Immature natural killer cell (primary cell): ENCODE measurements at regions not wholly inside any gene's neighbourhood (a gene's known extent, or its start where the extent isn't known, plus 50 kb on each side); places are given as distances from the start of the nearest gene placed in this dataset.

Experiments used
- DNase-seq, 3 donors: peaks; one replicate each; pipeline ENCODE4 v3.0.0; 2022; ENCODE audit warnings: mixed read lengths in 1 of 3
- H3K27ac Mint-ChIP-seq, 6 donors: one replicate each; pipeline ENCODE4 v1.8.0; 2020; ENCODE audit warnings: mixed read lengths in 6 of 6, mild to moderate bottlenecking in 5 of 6, inconsistent platforms in 4 of 6, moderate library complexity in 3 of 6
- H3K27me3 Mint-ChIP-seq, 3 donors: one replicate each; pipeline ENCODE4 v1.8.0; 2020 to 2021; ENCODE audit warnings: low read depth in 3 of 3, mild to moderate bottlenecking in 3 of 3, mixed read lengths in 3 of 3, moderate library complexity in 3 of 3, inconsistent platforms in 1 of 3
- H3K36me3 Mint-ChIP-seq, 3 donors: one replicate each; pipeline ENCODE4 v1.8.0; 2020; ENCODE audit warnings: mixed read lengths in 3 of 3, inconsistent platforms in 2 of 3, mild to moderate bottlenecking in 2 of 3
- H3K4me1 Mint-ChIP-seq, 2 donors: one replicate each; pipeline ENCODE4 v1.8.0; 2020; ENCODE audit warnings: inconsistent platforms in 2 of 2, mild to moderate bottlenecking in 2 of 2, mixed read lengths in 2 of 2, moderate library complexity in 1 of 2
- H3K4me3 Mint-ChIP-seq, 5 donors: one replicate each; pipeline ENCODE4 v1.8.0; 2020; ENCODE audit warnings: mild to moderate bottlenecking in 5 of 5, mixed read lengths in 5 of 5, inconsistent platforms in 3 of 5, moderate library complexity in 3 of 5
- H3K9me3 Mint-ChIP-seq, 6 donors: one replicate each; pipeline ENCODE4 v1.8.0; 2020; ENCODE audit warnings: mild to moderate bottlenecking in 6 of 6, mixed read lengths in 6 of 6, inconsistent platforms in 4 of 6, moderate library complexity in 3 of 6

- Mint-ChIP-seq H3K36me3 (no peaks in the 10 kb centered on the region), H3K4me3 (no peak overlapping the region), H3K9me3 (no peaks in the 10 kb centered on the region)
These were observed 76.3 kb downstream of the PERP start for GRCh38 chr6:138030872-138031271.

GRCh38 chr6:138031417-138031816 lies 75.8 kb downstream of the PERP start:
- Mint-ChIP-seq H3K9me3 (no peaks in the 10 kb centered on the region), H3K4me3 (no peak overlapping the region), H3K27me3 (peaks cover 0 to 4% (median 2%) of the 10 kb centered on the region in 3 donors), H3K4me1 (no peaks in the 10 kb centered on the region), H3K27ac (no peak overlapping the region), H3K36me3 (no peaks in the 10 kb centered on the region)
- no peak for DNase-seq

More at GRCh38 chr6:138030872-138031271, 76.3 kb downstream of the PERP start:
- DNase-seq: no peak
- H3K4me1 Mint-ChIP-seq: no peaks in the 10 kb centered on the region
- H3K27me3 Mint-ChIP-seq: peaks cover 0 to 4% (median 2%) of the 10 kb centered on the region in 3 donors
- H3K27ac Mint-ChIP-seq: no peak overlapping the region

GRCh38 chr6:138031850-138032249 lies 75.4 kb downstream of the PERP start:
- H3K27me3 Mint-ChIP-seq: peaks cover 0 to 4% (median 2%) of the 10 kb centered on the region in 3 donors
- no peaks in the 10 kb centered on the region for H3K9me3 Mint-ChIP-seq
- H3K27ac Mint-ChIP-seq: no peak overlapping the region
- no peak for DNase-seq
- H3K4me3 Mint-ChIP-seq: no peak overlapping the region
- no peaks in the 10 kb centered on the region for H3K36me3 Mint-ChIP-seq
- no peaks in the 10 kb centered on the region for H3K4me1 Mint-ChIP-seq

GRCh38 chr6:138032571-138032970 lies 74.6 kb downstream of the PERP start:
- Mint-ChIP-seq H3K4me1 (no peaks in the 10 kb centered on the region), H3K4me3 (no peak overlapping the region), H3K9me3 (no peaks in the 10 kb centered on the region), H3K27ac (no peak overlapping the region), H3K36me3 (no peaks in the 10 kb centered on the region), H3K27me3 (peaks cover under 1 to 2% (median 2%) of the 10 kb centered on the region in 3 donors)
- no peak for DNase-seq

GRCh38 chr6:138034229-138034628 lies 73.0 kb downstream of the PERP start:
- Mint-ChIP-seq H3K4me3 (no peak overlapping the region), H3K4me1 (no peaks in the 10 kb centered on the region), H3K27me3 (peaks cover 0 to 2% (median 2%) of the 10 kb centered on the region in 3 donors), H3K27ac (no peak overlapping the region), H3K9me3 (no peaks in the 10 kb centered on the region), H3K36me3 (no peaks in the 10 kb centered on the region)
- no peak for DNase-seq

GRCh38 chr6:138035070-138035469 lies 72.1 kb downstream of the PERP start:
- H3K27me3 Mint-ChIP-seq: peaks cover 0 to 2% (median 2%) of the 10 kb centered on the region in 3 donors
- no peaks in the 10 kb centered on the region for H3K9me3 Mint-ChIP-seq
- H3K36me3 Mint-ChIP-seq: no peaks in the 10 kb centered on the region
- no peaks in the 10 kb centered on the region for H3K4me1 Mint-ChIP-seq
- H3K4me3 Mint-ChIP-seq: no peak overlapping the region
- H3K27ac Mint-ChIP-seq: no peak overlapping the region
- DNase-seq: no peak

- Mint-ChIP-seq H3K27me3 (peaks cover 0 to 6% (median 2%) of the 10 kb centered on the region in 3 donors), H3K4me3 (no peak overlapping the region), H3K27ac (no peak overlapping the region), H3K4me1 (no peaks in the 10 kb centered on the region), H3K36me3 (no peaks in the 10 kb centered on the region), H3K9me3 (no peaks in the 10 kb centered on the region)
- DNase-seq: no peak
These were observed 71.1 kb downstream of the PERP start for GRCh38 chr6:138036111-138036510.

- Mint-ChIP-seq H3K27me3 (peaks cover 0 to 6% (median 2%) of the 10 kb centered on the region in 3 donors), H3K27ac (no peak overlapping the region), H3K36me3 (no peaks in the 10 kb centered on the region), H3K4me3 (no peak overlapping the region), H3K4me1 (no peaks in the 10 kb centered on the region), H3K9me3 (no peaks in the 10 kb centered on the region)
- no peak for DNase-seq
These were observed 70.2 kb downstream of the PERP start for GRCh38 chr6:138037009-138037504.

GRCh38 chr6:138038142-138038870 lies 68.9 kb downstream of the PERP start:
- Mint-ChIP-seq H3K4me1 (no peaks in the 10 kb centered on the region), H3K36me3 (peaks cover 0 to 3% (median 0%) of the 10 kb centered on the region in 3 donors), H3K9me3 (no peaks in the 10 kb centered on the region), H3K27me3 (peaks cover 0 to 6% (median 2%) of the 10 kb centered on the region in 3 donors), H3K27ac (no peak overlapping the region), H3K4me3 (no peak overlapping the region)
- no peak for DNase-seq
